ENCODE measurements at regions not wholly inside any gene's neighbourhood (a gene's known extent, or its start where the extent isn't known, plus 50 kb on each side); places are given as distances from the start of the nearest gene placed in this dataset.
"Not testable (repeated sequence)": the region's sequence is repeated elsewhere in the genome, so short reads cannot be mapped to it uniquely, and the experiment has no call there.

GRCh38 chr3:165938986-165939540 lies 101.8 kb upstream of the BCHE start:
- Histone ChIP-seq H2AFZ (no peak overlapping the region), H3K9me2 (ENCODE audit: insufficient read depth) (no peaks in the 10 kb centered on the region), H3K36me3 (ENCODE audit: low read depth) (no peaks in the 10 kb centered on the region), H3K9me3 (ENCODE audit: low read depth) (no peaks in the 10 kb centered on the region), H3K27ac (no peak overlapping the region), H3K9ac (no peak overlapping the region), H3F3A (ENCODE audit: insufficient read depth) (no peaks in the 10 kb centered on the region), H3K27me3 (replicated peaks; ENCODE audit: insufficient read depth) (no peaks in the 10 kb centered on the region), H4K20me1 (ENCODE audit: insufficient read depth) (no peaks in the 10 kb centered on the region), H3K4me3 (no peak overlapping the region), H3K4me2 (ENCODE audit: unreplicated experiment) (no peak overlapping the region), H3K4me1 (ENCODE audit: insufficient read depth) (no peaks in the 10 kb centered on the region), H3K79me2 (ENCODE audit: insufficient read depth) (no peaks in the 10 kb centered on the region)
- in situ Hi-C loops (cut with MboI) = no loop called here
- 63 to 65% methylated on average over 1 of the region's 1 CpG for WGBS, 2 experiments (ENCODE audit: low coverage in 1 of 2, low lambda C conversion rate in 2 of 2, missing lambda C conversion rate in 2 of 2)
- no peak for TF ChIP-seq EZH2phosphoT487 (IDR thresholded peaks at IDR 0.05; ENCODE audit: insufficient read depth, low read depth)
- no peak for TF ChIP-seq EZH2 (IDR thresholded peaks at IDR 0.05; ENCODE audit: insufficient read depth, poor library complexity, severe bottlenecking)
- DNase-seq = no peak

- H3K9ac ChIP-seq; H3F3A ChIP-seq (ENCODE audit: insufficient read depth); H3K36me3 ChIP-seq (ENCODE audit: low read depth); H3K4me1 ChIP-seq (ENCODE audit: insufficient read depth); in situ Hi-C loops (cut with MboI); H3K79me2 ChIP-seq (ENCODE audit: insufficient read depth); H3K27ac ChIP-seq; DNase-seq; H3K9me3 ChIP-seq (ENCODE audit: low read depth); H3K9me2 ChIP-seq (ENCODE audit: insufficient read depth); H3K4me3 ChIP-seq; H2AFZ ChIP-seq; H3K27me3 ChIP-seq (replicated peaks; ENCODE audit: insufficient read depth); H4K20me1 ChIP-seq (ENCODE audit: insufficient read depth); H3K4me2 ChIP-seq (ENCODE audit: unreplicated experiment): not testable (repeated sequence)
- 76 to 87% methylated on average over 1 of the region's 1 CpG for WGBS, 2 experiments (ENCODE audit: low coverage in 1 of 2, low lambda C conversion rate in 2 of 2, missing lambda C conversion rate in 2 of 2)
Observed at GRCh38 chr3:165936081-165936480, 98.9 kb upstream of the BCHE start.

DNA sequence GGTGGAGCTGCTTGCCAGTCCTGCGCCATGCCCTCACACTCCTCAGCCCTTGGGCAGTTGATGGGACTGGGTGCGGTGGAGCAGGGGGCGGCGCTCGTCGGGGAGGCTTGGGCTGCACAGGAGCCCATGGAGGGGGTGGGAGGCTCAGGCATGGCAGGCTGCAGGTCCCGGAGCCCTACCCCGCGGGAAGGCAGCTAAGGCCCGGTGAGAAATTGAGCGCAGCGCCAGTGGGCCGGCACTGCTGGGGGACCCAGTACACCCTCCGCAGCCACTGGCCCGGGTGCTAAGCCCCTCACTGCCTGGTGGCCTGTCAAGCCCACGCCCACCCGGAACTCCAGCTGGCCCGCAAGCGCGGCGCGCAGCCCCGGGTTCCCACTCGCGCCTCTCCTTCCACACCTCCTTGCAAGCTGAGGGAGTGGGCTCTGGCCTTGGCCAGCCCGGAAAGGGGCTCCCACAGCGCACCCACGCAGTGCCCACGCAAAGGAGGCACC lies 87.1 kb upstream of the BCHE start:
- in situ Hi-C loops (cut with MboI); H3K9me3 ChIP-seq (ENCODE audit: low read depth): not testable (repeated sequence)

DNA sequence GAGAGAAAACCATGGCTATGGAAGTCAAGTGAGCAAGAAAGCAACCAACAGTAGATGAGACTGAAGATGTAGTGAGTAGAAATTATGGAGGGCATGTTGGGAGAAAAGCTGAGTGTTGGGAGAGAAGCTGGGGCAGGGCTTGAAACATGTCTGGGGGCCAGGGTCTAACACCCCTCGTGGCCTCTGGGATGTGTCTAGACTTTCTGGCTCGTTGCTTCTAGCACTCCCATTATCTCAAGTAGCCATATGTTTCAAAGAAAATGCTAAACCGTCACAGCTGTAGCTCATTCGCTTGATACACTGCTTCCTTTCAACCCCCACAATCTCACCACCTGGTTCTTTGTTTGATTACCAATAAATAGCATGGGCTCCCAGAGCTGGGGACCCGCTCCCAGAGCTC lies 83.8 kb upstream of the BCHE start:
- no peaks in the 10 kb centered on the region for H3K79me2 ChIP-seq (ENCODE audit: insufficient read depth)

More for the DNA sequence above, 87.1 kb upstream of the BCHE start:
- H4K20me1 ChIP-seq (ENCODE audit: insufficient read depth); H3K4me2 ChIP-seq (ENCODE audit: unreplicated experiment); H3K36me3 ChIP-seq (ENCODE audit: low read depth); H3K79me2 ChIP-seq (ENCODE audit: insufficient read depth); H3K27me3 ChIP-seq (replicated peaks; ENCODE audit: insufficient read depth); H3K4me3 ChIP-seq; H3F3A ChIP-seq (ENCODE audit: insufficient read depth); H2AFZ ChIP-seq; H3K4me1 ChIP-seq (ENCODE audit: insufficient read depth); H3K9me2 ChIP-seq (ENCODE audit: insufficient read depth); DNase-seq; H3K9ac ChIP-seq; H3K27ac ChIP-seq: not testable (repeated sequence)
- WGBS, 2 experiments (ENCODE audit: low coverage in 1 of 2, low lambda C conversion rate in 2 of 2, missing lambda C conversion rate in 2 of 2) = 66 to 76% methylated on average over 20 to 22 of the region's 29 CpGs

GRCh38 chr3:165919284-165919683 lies 82.1 kb upstream of the BCHE start:
- Histone ChIP-seq H3K9ac (no peak overlapping the region), H3K4me3 (no peak overlapping the region), H3K9me3 (ENCODE audit: low read depth) (no peaks in the 10 kb centered on the region), H3K4me1 (ENCODE audit: insufficient read depth) (no peaks in the 10 kb centered on the region), H3K79me2 (ENCODE audit: insufficient read depth) (no peaks in the 10 kb centered on the region), H3K27ac (no peak overlapping the region), H3F3A (ENCODE audit: insufficient read depth) (no peaks in the 10 kb centered on the region), H3K36me3 (ENCODE audit: low read depth) (no peaks in the 10 kb centered on the region), H3K27me3 (replicated peaks; ENCODE audit: insufficient read depth) (no peaks in the 10 kb centered on the region), H4K20me1 (ENCODE audit: insufficient read depth) (no peaks in the 10 kb centered on the region), H3K9me2 (ENCODE audit: insufficient read depth) (no peaks in the 10 kb centered on the region), H3K4me2 (ENCODE audit: unreplicated experiment) (no peak overlapping the region), H2AFZ (no peak overlapping the region)
- in situ Hi-C loops (cut with MboI) = no loop called here
- 14 to 19% methylated on average over 4 of the region's 4 CpGs for WGBS, 2 experiments (ENCODE audit: low coverage in 1 of 2, low lambda C conversion rate in 2 of 2, missing lambda C conversion rate in 2 of 2)
- TF ChIP-seq EZH2phosphoT487 (IDR thresholded peaks at IDR 0.05; ENCODE audit: insufficient read depth, low read depth) = no peak
- TF ChIP-seq EZH2 (IDR thresholded peaks at IDR 0.05; ENCODE audit: insufficient read depth, poor library complexity, severe bottlenecking) = no peak
- no peak for DNase-seq

More for the DNA sequence above, 83.8 kb upstream of the BCHE start:
- no peaks in the 10 kb centered on the region for H3F3A ChIP-seq (ENCODE audit: insufficient read depth)
- H3K27ac ChIP-seq = no peak overlapping the region
- H3K9ac ChIP-seq = no peak overlapping the region
- no peaks in the 10 kb centered on the region for H3K36me3 ChIP-seq (ENCODE audit: low read depth)
- no peaks in the 10 kb centered on the region for H3K4me1 ChIP-seq (ENCODE audit: insufficient read depth)
- H3K4me3 ChIP-seq = no peak overlapping the region
- no peak overlapping the region for H2AFZ ChIP-seq
- H3K9me3 ChIP-seq (ENCODE audit: low read depth) = no peaks in the 10 kb centered on the region
- H3K27me3 ChIP-seq (replicated peaks; ENCODE audit: insufficient read depth) = no peaks in the 10 kb centered on the region
- no peaks in the 10 kb centered on the region for H4K20me1 ChIP-seq (ENCODE audit: insufficient read depth)
- 2 to 15% methylated on average over 5 of the region's 5 CpGs for WGBS, 2 experiments (ENCODE audit: low coverage in 1 of 2, low lambda C conversion rate in 2 of 2, missing lambda C conversion rate in 2 of 2)
- H3K4me2 ChIP-seq (ENCODE audit: unreplicated experiment) = no peak overlapping the region
- no peak for DNase-seq
- H3K9me2 ChIP-seq (ENCODE audit: insufficient read depth) = no peaks in the 10 kb centered on the region
- TF ChIP-seq EZH2phosphoT487 (IDR thresholded peaks at IDR 0.05; ENCODE audit: insufficient read depth, low read depth) = no peak
- no peak for TF ChIP-seq EZH2 (IDR thresholded peaks at IDR 0.05; ENCODE audit: insufficient read depth, poor library complexity, severe bottlenecking)
- in situ Hi-C loops (cut with MboI) = no loop called here
